Caco-2 (cell line): ENCODE measurements at regions not wholly inside any gene's neighbourhood (a gene's known extent, or its start where the extent isn't known, plus 50 kb on each side); places are given as distances from the start of the nearest gene placed in this dataset.

ENCODE experiments used
- BruUV-seq: library from RNA; stranded (reverse); fragments of 400-500 nt; replicated peaks from 2 replicates; lab custom pipeline; 2021; lab: Mats Ljungman, UMichigan
- CTCF ChIA-PET: fragments of 300-600 bp; sonication (Branson Sonifier 250); formaldehyde crosslinking; loops from one replicate; lab custom pipeline; 2022; ENCODE audit warnings: antibody characterized with exemption; lab: Charles Lee
- POLR2A ChIA-PET: fragments of 300-600 bp; sonication (Branson Sonifier 250); formaldehyde crosslinking; loops from one replicate; lab custom pipeline; 2022; ENCODE audit warnings: antibody characterized with exemption; lab: Charles Lee
- DNase-seq, 2 experiments: peaks; one replicate each; pipeline versions ENCODE4 v3.0.0 to v3.0.0-alpha.2; 2020 to 2022
- H3K27me3 ChIP-seq: replicated peaks from 2 replicates; pipeline ENCODE4 v1.6.0; 2011; ENCODE audit warnings: low read length; ENCODE audit not compliant: control insufficient read depth, insufficient read depth
- H3K36me3 ChIP-seq: 2 replicates; pipeline ENCODE4 v1.5.1; 2011; ENCODE audit warnings: low read length; ENCODE audit not compliant: control insufficient read depth, insufficient read depth
- H3K4me1 ChIP-seq: fragments of 250-450 bp; sonication (Bioruptor Pico); 2 replicates; pipeline ENCODE4 v1.5.1; 2020; ENCODE audit warnings: mild to moderate bottlenecking
- H3K4me3 ChIP-seq: 2 replicates; pipeline ENCODE4 v1.5.1; 2011; ENCODE audit warnings: low read depth, mild to moderate bottlenecking, control low read depth, low read length
- H3K9me3 ChIP-seq: fragments of 250-450 bp; sonication (Bioruptor Pico); 2 replicates; pipeline ENCODE4 v1.5.1; 2020; ENCODE audit warnings: mild to moderate bottlenecking, moderate library complexity
- H3K27ac Mint-ChIP-seq: one replicate; pipeline ENCODE4 v1.8.0; 2022; ENCODE audit warnings: mixed read lengths; ENCODE audit not compliant: unreplicated experiment
- H3K27me3 Mint-ChIP-seq: one replicate; pipeline ENCODE4 v1.8.0; 2022; ENCODE audit warnings: mixed read lengths; ENCODE audit not compliant: insufficient read depth, unreplicated experiment
- H3K36me3 Mint-ChIP-seq: one replicate; pipeline ENCODE4 v1.8.0; 2022; ENCODE audit warnings: mild to moderate bottlenecking, mixed read lengths; ENCODE audit not compliant: insufficient read depth, unreplicated experiment
- H3K4me1 Mint-ChIP-seq: one replicate; pipeline ENCODE4 v1.8.0; 2022; ENCODE audit warnings: low read depth, mixed read lengths; ENCODE audit not compliant: unreplicated experiment
- H3K4me3 Mint-ChIP-seq: one replicate; pipeline ENCODE4 v1.8.0; 2022; ENCODE audit warnings: mild to moderate bottlenecking, moderate library complexity, mixed read lengths; ENCODE audit not compliant: unreplicated experiment
- H3K9me3 Mint-ChIP-seq: one replicate; pipeline ENCODE4 v1.8.0; 2022; ENCODE audit warnings: mixed read lengths; ENCODE audit not compliant: unreplicated experiment
- intact Hi-C: fragments of 100-400 bp; cut with micrococcal nuclease; formaldehyde crosslinking; loops from one replicate; pipeline ENCODE4 v1.10.0; 2022; ENCODE audit not compliant: unreplicated experiment
- TF ChIP-seq, protein P1 (sequence below), 2 experiments: fragments of 200-600 bp in 1 of 2; IDR thresholded peaks; 1 replicate in 1 of 2; 2 replicates in 1 of 2; pipeline versions ENCODE4 v1.5.1 to v1.8.0; 2011 to 2022; ENCODE audit warnings: antibody characterized with exemption in 1 of 2, control low read depth in 1 of 2, inconsistent platforms in 1 of 2, low read depth in 1 of 2, low read length in 1 of 2, mild to moderate bottlenecking in 1 of 2, moderate library complexity in 1 of 2; ENCODE audit not compliant: insufficient read depth in 1 of 2, severe bottlenecking in 1 of 2, unreplicated experiment in 1 of 2

DNA sequence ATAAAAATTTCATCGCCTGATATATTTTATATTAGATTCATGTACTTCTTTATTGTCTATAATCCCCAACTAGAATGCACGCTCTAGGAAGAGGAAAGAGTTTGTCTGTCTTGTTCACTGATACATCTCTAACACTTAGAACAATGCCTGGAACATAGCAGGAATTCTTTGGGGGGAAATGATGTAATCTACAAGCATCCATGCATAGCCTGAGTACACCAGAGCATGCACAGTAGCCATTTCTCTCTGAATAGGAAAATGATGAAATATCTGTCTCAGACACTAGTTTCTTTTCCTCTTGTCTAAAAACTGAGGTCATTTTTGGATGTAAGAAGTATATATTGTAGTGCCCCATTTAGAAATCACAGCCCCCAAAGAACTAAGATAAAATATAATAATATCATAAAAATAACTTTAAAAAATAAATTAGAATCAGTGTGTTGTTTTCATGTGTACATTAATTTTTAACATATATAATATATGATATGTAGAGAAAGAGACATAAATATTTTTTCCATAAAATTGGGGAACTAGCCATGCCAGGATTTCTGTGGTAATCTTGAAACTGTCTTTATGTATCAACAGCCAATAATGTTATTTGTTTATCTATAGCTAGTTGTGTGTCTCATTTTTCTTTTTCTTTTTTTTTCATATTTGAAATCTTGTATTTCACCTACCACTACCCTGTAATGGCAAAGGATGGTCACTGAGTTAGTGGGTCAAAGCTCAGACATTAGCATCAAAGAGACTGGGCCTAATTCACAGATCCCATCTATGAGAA is 155.6 kb upstream of the TMCC3 start:
- POLR2A ChIA-PET = no interaction called here
- peak in 1 of 2 experiments; percentile 12 for DNase-seq
- TF ChIP-seq, protein P1, sequence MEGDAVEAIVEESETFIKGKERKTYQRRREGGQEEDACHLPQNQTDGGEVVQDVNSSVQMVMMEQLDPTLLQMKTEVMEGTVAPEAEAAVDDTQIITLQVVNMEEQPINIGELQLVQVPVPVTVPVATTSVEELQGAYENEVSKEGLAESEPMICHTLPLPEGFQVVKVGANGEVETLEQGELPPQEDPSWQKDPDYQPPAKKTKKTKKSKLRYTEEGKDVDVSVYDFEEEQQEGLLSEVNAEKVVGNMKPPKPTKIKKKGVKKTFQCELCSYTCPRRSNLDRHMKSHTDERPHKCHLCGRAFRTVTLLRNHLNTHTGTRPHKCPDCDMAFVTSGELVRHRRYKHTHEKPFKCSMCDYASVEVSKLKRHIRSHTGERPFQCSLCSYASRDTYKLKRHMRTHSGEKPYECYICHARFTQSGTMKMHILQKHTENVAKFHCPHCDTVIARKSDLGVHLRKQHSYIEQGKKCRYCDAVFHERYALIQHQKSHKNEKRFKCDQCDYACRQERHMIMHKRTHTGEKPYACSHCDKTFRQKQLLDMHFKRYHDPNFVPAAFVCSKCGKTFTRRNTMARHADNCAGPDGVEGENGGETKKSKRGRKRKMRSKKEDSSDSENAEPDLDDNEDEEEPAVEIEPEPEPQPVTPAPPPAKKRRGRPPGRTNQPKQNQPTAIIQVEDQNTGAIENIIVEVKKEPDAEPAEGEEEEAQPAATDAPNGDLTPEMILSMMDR (IDR thresholded peaks at IDR 0.05; ENCODE audit: insufficient read depth in 1 of 2, low read depth in 1 of 2, low read length in 1 of 2, severe bottlenecking in 1 of 2, unreplicated experiment in 1 of 2) = no peak
- peak overlapping the region; percentile 30 for H3K27ac Mint-ChIP-seq
- Histone ChIP-seq H3K27me3 (no peaks in the 10 kb centered on the region), H3K4me1 (no peaks in the 10 kb centered on the region), H3K9me3 (no peaks in the 10 kb centered on the region), H3K36me3 (no peaks in the 10 kb centered on the region), H3K4me3 (no peak overlapping the region)
- CTCF ChIA-PET = no interaction called here
- H3K36me3 Mint-ChIP-seq = no peaks in the 10 kb centered on the region
- no peaks in the 10 kb centered on the region for H3K9me3 Mint-ChIP-seq
- intact Hi-C loops = no loop called here
- H3K27me3 Mint-ChIP-seq = no peaks in the 10 kb centered on the region
- BruUV-seq = no TSS peak
- no peaks in the 10 kb centered on the region for H3K4me1 Mint-ChIP-seq
- no peak overlapping the region for H3K4me3 Mint-ChIP-seq

DNA sequence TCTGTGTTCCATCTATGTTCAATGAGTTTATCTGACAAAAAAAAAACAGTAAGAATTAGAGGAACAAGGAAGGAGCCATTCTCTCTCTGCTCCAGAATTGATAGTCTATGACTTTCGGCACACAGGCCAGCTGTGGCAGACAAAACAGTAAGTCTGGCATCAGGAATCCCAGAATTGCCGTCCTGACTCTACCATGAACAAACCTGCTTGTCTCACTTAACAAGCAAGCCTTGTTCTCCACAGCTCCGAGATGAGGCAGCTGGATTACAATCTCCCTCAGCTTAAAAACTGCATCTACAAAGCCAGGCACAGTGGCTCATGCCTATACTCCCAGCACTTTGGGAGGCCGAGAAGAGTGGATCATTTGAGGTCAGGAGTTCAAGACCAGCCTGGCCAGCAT is 153.6 kb upstream of the TMCC3 start:
- POLR2A ChIA-PET = no interaction called here
- Mint-ChIP-seq H3K36me3 (no peaks in the 10 kb centered on the region), H3K4me3 (no peak overlapping the region), H3K27me3 (no peaks in the 10 kb centered on the region), H3K4me1 (no peaks in the 10 kb centered on the region), H3K9me3 (no peaks in the 10 kb centered on the region), H3K27ac (no peak overlapping the region)
- H3K9me3 ChIP-seq = no peaks in the 10 kb centered on the region
- no peaks in the 10 kb centered on the region for H3K4me1 ChIP-seq
- CTCF ChIA-PET = no interaction called here
- no peak for DNase-seq
- BruUV-seq = no TSS peak
- no peak overlapping the region for H3K4me3 ChIP-seq
- no peaks in the 10 kb centered on the region for H3K27me3 ChIP-seq
- H3K36me3 ChIP-seq = no peaks in the 10 kb centered on the region
- intact Hi-C loops = no loop called here
- TF ChIP-seq, protein P1 (IDR thresholded peaks at IDR 0.05; ENCODE audit: insufficient read depth in 1 of 2, low read depth in 1 of 2, low read length in 1 of 2, severe bottlenecking in 1 of 2, unreplicated experiment in 1 of 2) = no peak

DNA sequence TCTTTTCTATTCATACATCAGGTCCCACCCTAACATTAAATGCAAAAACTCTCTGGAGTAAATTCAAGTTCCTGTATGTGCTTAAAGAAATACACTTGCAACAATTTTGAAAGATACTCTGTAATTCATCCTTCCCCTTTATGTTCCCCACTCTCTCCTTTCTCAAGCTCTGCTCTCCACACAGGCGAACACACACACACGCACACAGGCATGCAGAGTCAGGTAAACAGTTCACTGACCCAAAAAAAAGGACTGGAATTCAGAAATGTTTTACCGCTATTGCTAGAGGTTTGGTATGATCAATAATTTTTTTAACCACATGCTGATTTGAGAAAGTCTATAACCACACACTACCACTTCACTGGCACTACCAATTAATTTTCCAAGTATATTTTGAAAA is 152.4 kb upstream of the TMCC3 start:
- no peak for DNase-seq
- no peak overlapping the region for H3K27ac Mint-ChIP-seq
- no TSS peak for BruUV-seq
- intact Hi-C loops = no loop called here
- no peaks in the 10 kb centered on the region for H3K4me1 Mint-ChIP-seq
- H3K4me3 Mint-ChIP-seq = no peak overlapping the region
- TF ChIP-seq, protein P1 (IDR thresholded peaks at IDR 0.05; ENCODE audit: insufficient read depth in 1 of 2, low read depth in 1 of 2, low read length in 1 of 2, severe bottlenecking in 1 of 2, unreplicated experiment in 1 of 2) = no peak
- H3K9me3 Mint-ChIP-seq = no peaks in the 10 kb centered on the region
- H3K4me3 ChIP-seq = no peak overlapping the region
- no peaks in the 10 kb centered on the region for H3K36me3 ChIP-seq
- ChIA-PET CTCF (no interaction called here), POLR2A (no interaction called here)
- no peaks in the 10 kb centered on the region for H3K9me3 ChIP-seq
- H3K36me3 Mint-ChIP-seq = no peaks in the 10 kb centered on the region
- no peaks in the 10 kb centered on the region for H3K4me1 ChIP-seq
- H3K27me3 ChIP-seq = no peaks in the 10 kb centered on the region
- H3K27me3 Mint-ChIP-seq = no peaks in the 10 kb centered on the region
